ENCODE measurements at regions not wholly inside any gene's neighbourhood (a gene's known extent, or its start where the extent isn't known, plus 50 kb on each side); places are given as distances from the start of the nearest gene placed in this dataset.

- no peak for DNase-seq (ENCODE audit: low read depth)
These were observed 74.9 kb upstream of the FOXP4 start for GRCh38 chr6:41471064-41471895.

DNA sequence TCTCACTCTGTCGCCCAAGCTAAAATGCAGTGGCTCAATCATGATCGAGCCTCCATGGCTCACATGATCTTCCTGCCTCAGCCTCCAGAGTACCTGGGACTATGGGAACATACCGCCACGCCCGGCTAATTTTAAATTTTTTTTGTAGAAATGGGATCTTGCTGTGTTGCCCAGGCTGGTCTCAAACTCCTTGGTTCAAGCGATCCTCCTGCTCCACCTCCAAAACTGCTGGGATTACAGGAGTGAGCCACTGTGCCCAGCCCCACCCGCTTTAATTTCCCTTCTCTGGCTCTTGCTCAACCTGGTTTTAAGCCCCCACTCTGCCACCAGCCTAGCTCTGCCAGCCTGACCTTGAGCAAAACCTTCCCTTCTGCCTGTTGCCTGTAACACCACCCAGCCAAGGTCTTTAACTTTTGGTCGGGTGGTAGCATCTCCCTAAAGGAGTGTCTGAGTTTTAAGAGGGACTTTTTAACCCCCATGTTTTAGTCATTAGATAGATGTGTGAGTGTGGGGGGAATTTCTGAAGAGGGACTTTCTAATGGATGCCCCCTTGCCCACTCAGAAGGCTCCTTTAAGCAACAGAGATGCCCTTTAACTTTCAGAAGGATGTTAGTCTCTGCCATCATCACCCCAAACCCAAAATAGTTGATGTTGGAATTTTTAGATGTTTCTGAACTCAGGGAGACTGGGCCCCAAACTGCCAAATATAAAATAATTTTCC, 71.8 kb upstream of the FOXP4 start:
- no peak for DNase-seq (ENCODE audit: low read depth)

GRCh38 chr6:41475164-41475563, 71.0 kb upstream of the FOXP4 start:
- DNase-seq (ENCODE audit: low read depth) = no peak

DNA sequence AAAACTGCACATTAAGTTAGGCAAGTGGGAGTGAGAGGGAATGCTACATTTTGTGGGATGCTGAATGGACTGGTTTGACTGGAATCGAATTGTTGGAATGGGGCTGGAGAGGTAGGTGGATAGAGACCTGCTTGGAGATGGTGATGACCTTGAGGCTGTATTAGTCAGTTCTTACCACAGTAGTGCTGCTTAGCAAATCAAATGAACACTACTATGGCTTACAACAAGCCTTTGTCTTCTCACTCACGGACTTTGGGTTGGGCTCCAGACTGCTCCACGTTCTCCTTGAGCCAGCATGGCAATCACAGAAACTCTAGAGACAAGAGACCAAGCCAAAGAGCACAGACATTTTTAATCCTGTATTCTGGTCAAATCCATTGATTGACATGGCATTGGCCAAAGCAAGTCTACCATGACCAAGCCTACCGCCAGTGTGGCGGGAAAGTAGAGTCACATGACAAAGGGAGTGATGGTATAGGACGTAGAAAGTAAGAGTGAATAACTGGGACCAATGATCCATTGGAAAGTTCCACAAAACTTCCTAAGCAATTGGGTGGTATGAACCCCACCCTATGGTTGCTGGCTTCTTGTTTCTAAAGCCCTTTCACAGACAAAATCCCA, 70.3 kb upstream of the FOXP4 start:
- no peak for DNase-seq (ENCODE audit: low read depth)

DNA sequence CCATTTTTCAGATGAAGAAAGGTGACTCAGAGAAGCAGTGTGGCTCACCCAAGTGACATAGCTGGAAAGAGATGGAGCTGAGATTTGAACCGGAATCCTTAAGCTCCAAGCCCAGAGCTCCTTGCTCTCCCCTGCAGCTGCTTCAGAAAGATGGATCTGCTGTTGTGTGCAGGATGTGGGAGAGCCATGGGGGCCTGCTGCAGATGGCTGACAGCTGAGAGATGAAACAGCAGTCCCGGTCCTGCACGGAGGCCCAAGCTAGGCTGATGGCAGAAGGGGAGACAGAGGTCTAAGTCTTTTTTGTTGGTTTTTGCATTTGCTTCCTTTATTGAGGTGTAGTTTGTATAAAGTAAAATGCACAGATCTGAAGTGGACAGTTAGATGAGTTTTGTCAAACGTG, 69.8 kb upstream of the FOXP4 start:
- no peak for DNase-seq (ENCODE audit: low read depth)

- no peak for DNase-seq (ENCODE audit: low read depth)
These were observed 68.6 kb upstream of the FOXP4 start for GRCh38 chr6:41477572-41477971.

DNA sequence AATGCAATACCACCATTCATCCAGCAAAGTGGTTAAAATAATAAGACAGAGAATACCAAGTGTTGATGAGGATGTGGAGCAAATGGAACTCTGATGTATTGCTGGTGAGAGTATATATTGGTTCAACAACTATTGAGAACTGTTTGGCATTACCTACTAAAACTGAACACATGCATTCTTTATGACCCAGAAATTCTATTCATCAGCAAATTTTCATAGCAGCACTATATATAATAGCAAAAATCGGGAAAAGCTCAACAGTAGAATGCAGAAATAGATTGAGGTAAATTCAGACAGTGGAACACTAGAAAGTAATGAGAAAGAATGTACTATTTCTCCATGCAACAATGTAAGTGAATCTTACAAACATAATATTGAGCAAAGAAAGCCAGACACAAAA, 62.2 kb upstream of the FOXP4 start:
- no peak for DNase-seq (ENCODE audit: low read depth)

GRCh38 chr6:41487860-41488432, 58.2 kb upstream of the FOXP4 start:
- no peak for DNase-seq (ENCODE audit: low read depth)

GRCh38 chr6:41488433-41489119, 57.6 kb upstream of the FOXP4 start:
- DNase-seq (ENCODE audit: low read depth) = no peak

GRCh38 chr6:41489120-41489851, 56.9 kb upstream of the FOXP4 start:
- no peak for DNase-seq (ENCODE audit: low read depth)

GRCh38 chr6:41492261-41492891, 53.8 kb upstream of the FOXP4 start:
- DNase-seq (ENCODE audit: low read depth) = no peak

- DNase-seq (ENCODE audit: low read depth) = no peak
These were observed 51.7 kb upstream of the FOXP4 start for GRCh38 chr6:41494212-41495110.

Measured in stimulated activated CD8-positive, alpha-beta memory T cell treated with anti-CD3 and anti-CD28 coated beads, Interleukin-12 subunit alpha, Interleukin-12 subunit beta, amount 100 ng/mL, for 4 hours (primary cell).